Kidney epithelial cell (primary cell): ENCODE measurements at regions not wholly inside any gene's neighbourhood (a gene's known extent, or its start where the extent isn't known, plus 50 kb on each side); places are given as distances from the start of the nearest gene placed in this dataset.

ENCODE experiments used
- DNase-seq: peaks from one replicate; pipeline ENCODE4 v3.0.0-alpha.2; 2010; ENCODE audit warnings: low read depth
- H3K27me3 ChIP-seq: 2 replicates; pipeline ENCODE4 v1.6.0; 2011; ENCODE audit warnings: low read length; ENCODE audit not compliant: control insufficient read depth, insufficient read depth
- H3K36me3 ChIP-seq: 2 replicates; pipeline ENCODE4 v1.5.1; 2011; ENCODE audit warnings: low read length; ENCODE audit not compliant: control insufficient read depth, insufficient read depth
- H3K4me3 ChIP-seq: 2 replicates; pipeline ENCODE4 v1.5.1; 2011; ENCODE audit warnings: low read depth, mild to moderate bottlenecking, control low read depth, low read length
- TF ChIP-seq, protein P1 (sequence below): IDR thresholded peaks from 2 replicates; pipeline ENCODE4 v1.5.1; 2011; ENCODE audit warnings: mild to moderate bottlenecking, moderate library complexity, low read length, control low read depth, inconsistent platforms; ENCODE audit not compliant: insufficient read depth, poor library complexity, severe bottlenecking

GRCh38 chr1:81443288-81443687, 357.4 kb upstream of the ADGRL2 start:
- no peak for DNase-seq
- Histone ChIP-seq H3K36me3 (no peaks in the 10 kb centered on the region), H3K4me3 (no peak overlapping the region), H3K27me3 (no peaks in the 10 kb centered on the region)
- TF ChIP-seq, protein P1, sequence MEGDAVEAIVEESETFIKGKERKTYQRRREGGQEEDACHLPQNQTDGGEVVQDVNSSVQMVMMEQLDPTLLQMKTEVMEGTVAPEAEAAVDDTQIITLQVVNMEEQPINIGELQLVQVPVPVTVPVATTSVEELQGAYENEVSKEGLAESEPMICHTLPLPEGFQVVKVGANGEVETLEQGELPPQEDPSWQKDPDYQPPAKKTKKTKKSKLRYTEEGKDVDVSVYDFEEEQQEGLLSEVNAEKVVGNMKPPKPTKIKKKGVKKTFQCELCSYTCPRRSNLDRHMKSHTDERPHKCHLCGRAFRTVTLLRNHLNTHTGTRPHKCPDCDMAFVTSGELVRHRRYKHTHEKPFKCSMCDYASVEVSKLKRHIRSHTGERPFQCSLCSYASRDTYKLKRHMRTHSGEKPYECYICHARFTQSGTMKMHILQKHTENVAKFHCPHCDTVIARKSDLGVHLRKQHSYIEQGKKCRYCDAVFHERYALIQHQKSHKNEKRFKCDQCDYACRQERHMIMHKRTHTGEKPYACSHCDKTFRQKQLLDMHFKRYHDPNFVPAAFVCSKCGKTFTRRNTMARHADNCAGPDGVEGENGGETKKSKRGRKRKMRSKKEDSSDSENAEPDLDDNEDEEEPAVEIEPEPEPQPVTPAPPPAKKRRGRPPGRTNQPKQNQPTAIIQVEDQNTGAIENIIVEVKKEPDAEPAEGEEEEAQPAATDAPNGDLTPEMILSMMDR: no peak

DNA sequence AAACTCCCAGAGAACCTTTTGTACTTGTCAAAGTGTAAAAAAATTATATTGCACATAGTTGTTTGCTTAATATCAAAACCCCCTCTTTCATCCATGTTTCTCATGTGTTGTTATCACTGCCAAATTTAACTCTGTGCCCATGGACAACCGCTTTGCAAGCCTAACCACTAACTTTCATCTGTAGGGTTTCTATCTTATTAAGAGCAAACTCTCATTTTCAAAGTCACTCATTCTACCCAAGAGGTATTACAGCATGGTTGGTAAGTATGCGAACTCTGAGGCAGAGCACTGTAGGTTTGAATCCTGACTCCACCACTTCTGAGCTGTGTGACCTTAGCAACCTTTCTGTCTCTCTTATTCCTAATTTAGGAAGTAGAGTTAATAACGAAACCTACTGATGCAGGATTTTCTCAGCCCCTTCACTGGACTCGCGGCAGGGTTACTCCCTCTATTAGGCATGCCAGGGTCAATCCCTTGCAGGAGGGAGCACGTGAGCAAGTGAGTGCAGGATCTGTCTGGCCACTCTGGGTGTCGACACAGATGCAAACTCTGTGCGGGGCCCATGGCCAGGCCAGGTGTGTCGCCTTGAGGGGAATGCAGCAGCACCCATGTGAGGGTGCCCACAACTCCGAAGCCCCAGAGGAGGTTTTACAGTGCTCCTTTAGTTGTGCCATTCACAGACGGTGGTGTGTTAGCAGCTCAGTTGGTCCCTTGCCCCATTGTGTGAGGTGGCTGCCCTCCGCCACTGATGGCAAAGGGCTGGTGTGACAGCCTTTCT, 361.5 kb upstream of the ADGRL2 start:
- Histone ChIP-seq H3K4me3 (no peak overlapping the region), H3K27me3 (no peaks in the 10 kb centered on the region), H3K36me3 (no peaks in the 10 kb centered on the region)
- TF ChIP-seq, protein P1: no peak
- DNase-seq: no peak

DNA sequence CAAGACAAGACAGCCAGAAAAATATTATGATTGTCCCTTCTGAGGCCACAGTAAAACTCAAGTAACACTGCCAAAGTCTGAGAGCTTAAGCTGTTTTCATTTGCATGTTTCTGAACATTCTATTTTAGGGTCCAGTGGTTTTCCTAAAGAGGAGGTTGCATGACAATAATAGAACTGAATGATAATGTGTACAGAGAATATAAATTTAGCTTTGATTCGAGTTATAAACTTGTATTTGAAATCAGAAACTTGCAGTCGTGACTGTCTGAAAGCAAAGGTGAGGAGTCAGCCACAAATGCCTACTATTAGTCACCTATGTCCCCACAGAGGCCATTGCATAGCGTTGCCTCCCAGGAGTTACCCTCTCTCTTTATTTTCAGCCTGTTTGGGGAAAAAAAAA, 363.1 kb upstream of the ADGRL2 start:
- TF ChIP-seq, protein P1: no peak

DNA sequence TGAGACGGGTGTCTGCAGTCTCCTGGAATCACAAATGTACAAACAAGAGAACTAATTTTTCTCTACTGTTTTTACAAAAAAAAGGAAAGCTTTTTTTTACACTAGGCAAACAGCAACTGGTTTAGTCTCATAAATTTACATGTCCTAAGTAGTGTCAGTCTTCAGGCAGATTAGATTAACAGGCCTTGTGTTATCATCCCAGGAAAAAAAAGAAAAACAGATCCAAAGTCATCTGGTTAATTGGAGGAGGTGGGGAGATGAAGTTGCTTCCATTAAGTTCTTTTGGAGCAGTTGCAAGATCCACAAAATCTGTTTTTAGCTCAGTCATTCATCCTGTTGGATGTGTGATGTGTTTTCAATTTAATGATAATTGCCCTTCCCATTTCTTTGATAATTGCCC, 363.5 kb upstream of the ADGRL2 start:
- no peaks in the 10 kb centered on the region for H3K36me3 ChIP-seq
- TF ChIP-seq, protein P1: no peak
- no peak overlapping the region for H3K4me3 ChIP-seq
- H3K27me3 ChIP-seq: no peaks in the 10 kb centered on the region
- DNase-seq: no peak

More for the DNA sequence above, 363.1 kb upstream of the ADGRL2 start:
- DNase-seq: no peak
- no peaks in the 10 kb centered on the region for H3K36me3 ChIP-seq
- H3K4me3 ChIP-seq: no peak overlapping the region
- H3K27me3 ChIP-seq: no peaks in the 10 kb centered on the region

GRCh38 chr1:81435175-81435574, 365.6 kb upstream of the ADGRL2 start:
- no peak for DNase-seq
- Histone ChIP-seq H3K27me3 (no peaks in the 10 kb centered on the region), H3K36me3 (no peaks in the 10 kb centered on the region), H3K4me3 (no peak overlapping the region)
- TF ChIP-seq, protein P1: no peak

DNA sequence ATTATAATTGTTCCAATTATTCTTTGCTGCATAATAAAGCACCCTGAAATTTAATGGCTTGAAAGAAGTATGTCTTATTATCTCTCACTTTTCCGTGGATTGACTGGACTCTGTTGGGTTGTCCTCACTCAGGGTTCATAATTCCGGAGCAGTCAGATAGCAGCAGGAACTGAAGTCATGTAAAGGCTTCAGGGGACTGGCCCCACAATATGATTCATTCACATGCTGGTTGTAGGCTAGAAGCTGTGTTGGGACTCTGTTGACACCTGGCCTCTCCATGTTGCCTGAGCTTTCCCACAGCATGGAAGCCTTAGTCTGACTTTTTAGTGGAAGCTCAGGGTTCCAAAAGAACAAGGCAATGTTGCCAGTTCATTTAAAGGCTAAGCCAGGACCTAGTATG, 367.1 kb upstream of the ADGRL2 start:
- H3K4me3 ChIP-seq: no peak overlapping the region
- TF ChIP-seq, protein P1: no peak
- no peak for DNase-seq
- H3K27me3 ChIP-seq: no peaks in the 10 kb centered on the region
- no peaks in the 10 kb centered on the region for H3K36me3 ChIP-seq
